ENCODE measurements at regions not wholly inside any gene's neighbourhood (a gene's known extent, or its start where the extent isn't known, plus 50 kb on each side); places are given as distances from the start of the nearest gene placed in this dataset.

DNA sequence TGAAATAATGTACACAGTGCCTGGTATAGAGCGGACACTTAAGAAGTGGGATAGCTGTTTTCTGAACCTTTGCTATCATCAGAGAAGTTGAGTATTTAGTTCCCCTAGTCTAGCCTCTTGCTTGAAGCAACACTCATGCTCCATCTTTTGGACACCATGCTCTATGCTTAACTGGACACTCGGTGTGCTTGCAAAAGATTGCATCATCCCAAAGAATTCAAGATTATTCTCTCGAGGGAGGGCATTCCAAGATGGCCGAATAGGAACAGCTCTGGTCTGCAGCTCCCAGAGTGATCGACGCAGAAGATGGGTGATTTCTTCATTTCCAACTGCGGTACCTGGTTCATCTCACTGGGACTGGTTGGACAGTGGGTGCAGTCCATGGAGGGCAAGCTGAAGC, 143.9 kb upstream of the FSHR start:
- TF ChIP-seq EP300 (IDR thresholded peaks at IDR 0.05) (no peak), POLR2A (IDR thresholded peaks at IDR 0.05) (no peak)
- TF ChIP-seq, protein P1, sequence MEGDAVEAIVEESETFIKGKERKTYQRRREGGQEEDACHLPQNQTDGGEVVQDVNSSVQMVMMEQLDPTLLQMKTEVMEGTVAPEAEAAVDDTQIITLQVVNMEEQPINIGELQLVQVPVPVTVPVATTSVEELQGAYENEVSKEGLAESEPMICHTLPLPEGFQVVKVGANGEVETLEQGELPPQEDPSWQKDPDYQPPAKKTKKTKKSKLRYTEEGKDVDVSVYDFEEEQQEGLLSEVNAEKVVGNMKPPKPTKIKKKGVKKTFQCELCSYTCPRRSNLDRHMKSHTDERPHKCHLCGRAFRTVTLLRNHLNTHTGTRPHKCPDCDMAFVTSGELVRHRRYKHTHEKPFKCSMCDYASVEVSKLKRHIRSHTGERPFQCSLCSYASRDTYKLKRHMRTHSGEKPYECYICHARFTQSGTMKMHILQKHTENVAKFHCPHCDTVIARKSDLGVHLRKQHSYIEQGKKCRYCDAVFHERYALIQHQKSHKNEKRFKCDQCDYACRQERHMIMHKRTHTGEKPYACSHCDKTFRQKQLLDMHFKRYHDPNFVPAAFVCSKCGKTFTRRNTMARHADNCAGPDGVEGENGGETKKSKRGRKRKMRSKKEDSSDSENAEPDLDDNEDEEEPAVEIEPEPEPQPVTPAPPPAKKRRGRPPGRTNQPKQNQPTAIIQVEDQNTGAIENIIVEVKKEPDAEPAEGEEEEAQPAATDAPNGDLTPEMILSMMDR (IDR thresholded peaks at IDR 0.05): no peak

Measured in ovary (tissue), 3 donors.